ENCODE measurements at regions not wholly inside any gene's neighbourhood (a gene's known extent, or its start where the extent isn't known, plus 50 kb on each side); places are given as distances from the start of the nearest gene placed in this dataset.

- no peak for DNase-seq
These were observed 990.3 kb upstream of the ZNF722 start for GRCh38 chr7:63008366-63008765.

- DNase-seq, result no peak
These were observed 988.9 kb upstream of the ZNF722 start for GRCh38 chr7:63009771-63010170.

GRCh38 chr7:63012633-63013183 is 985.9 kb upstream of the ZNF722 start:
- DNase-seq, result no peak

GRCh38 chr7:63014792-63015191 is 983.9 kb upstream of the ZNF722 start:
- DNase-seq, result no peak

GRCh38 chr7:63023182-63023787 is 975.4 kb upstream of the ZNF722 start:
- DNase-seq, result no peak

- no peak for DNase-seq
These were observed 974.2 kb upstream of the ZNF722 start for GRCh38 chr7:63024446-63024845.

GRCh38 chr7:63025815-63026214 is 972.8 kb upstream of the ZNF722 start:
- DNase-seq, result no peak

GRCh38 chr7:63027075-63027474 is 971.6 kb upstream of the ZNF722 start:
- no peak for DNase-seq

- DNase-seq, result no peak
These were observed 970.1 kb upstream of the ZNF722 start for GRCh38 chr7:63028376-63029206.

- no peak for DNase-seq
These were observed 969.5 kb upstream of the ZNF722 start for GRCh38 chr7:63029207-63029522.

GRCh38 chr7:63030061-63030460 is 968.6 kb upstream of the ZNF722 start:
- DNase-seq, result no peak

- no peak for DNase-seq
These were observed 966.7 kb upstream of the ZNF722 start for GRCh38 chr7:63031838-63032436.

GRCh38 chr7:63037242-63037641 is 961.4 kb upstream of the ZNF722 start:
- no peak for DNase-seq

- DNase-seq, result no peak
These were observed 959.7 kb upstream of the ZNF722 start for GRCh38 chr7:63038987-63039386.

GRCh38 chr7:63039882-63040281 is 958.8 kb upstream of the ZNF722 start:
- peak; percentile 12 for DNase-seq

GRCh38 chr7:63040336-63040735 is 958.3 kb upstream of the ZNF722 start:
- DNase-seq, result peak; percentile 9

- peak; percentile 37 for DNase-seq
These were observed 957.6 kb upstream of the ZNF722 start for GRCh38 chr7:63040966-63041610.

- peak; percentile 27 for DNase-seq
These were observed 956.9 kb upstream of the ZNF722 start for GRCh38 chr7:63041786-63042185.

GRCh38 chr7:63042730-63043511 is 955.7 kb upstream of the ZNF722 start:
- DNase-seq, result peak; percentile 26

GRCh38 chr7:63043657-63044543 is 954.7 kb upstream of the ZNF722 start:
- peak; percentile 27 for DNase-seq

- DNase-seq, result no peak
These were observed 953.9 kb upstream of the ZNF722 start for GRCh38 chr7:63044721-63045120.

GRCh38 chr7:63045575-63045974 is 953.1 kb upstream of the ZNF722 start:
- DNase-seq, result no peak

All from islet precursor cell (in vitro differentiated cells).